ENCODE measurements at regions not wholly inside any gene's neighbourhood (a gene's known extent, or its start where the extent isn't known, plus 50 kb on each side); places are given as distances from the start of the nearest gene placed in this dataset.

GRCh38 chr2:10246370-10246769, 56.3 kb upstream of the HPCAL1 start:
- no peak for TF ChIP-seq CTCF (IDR thresholded peaks at IDR 0.05; ENCODE audit: low read depth, low read length, missing input control)
- no peak for TF ChIP-seq MAX (IDR thresholded peaks at IDR 0.05)
- TF ChIP-seq YY1 (IDR thresholded peaks at IDR 0.05): no peak
- no peak for TF ChIP-seq JUND (IDR thresholded peaks at IDR 0.05)
- no peak for TF ChIP-seq REST (IDR thresholded peaks at IDR 0.05)
- no peak for TF ChIP-seq TAF1 (conservative IDR thresholded peaks at IDR 0.05)

Measured in liver (tissue), 3 donors.